ENCODE measurements at regions not wholly inside any gene's neighbourhood (a gene's known extent, or its start where the extent isn't known, plus 50 kb on each side); places are given as distances from the start of the nearest gene placed in this dataset.
"Not testable (repeated sequence)": the region's sequence is repeated elsewhere in the genome, so short reads cannot be mapped to it uniquely, and the experiment has no call there.

DNA sequence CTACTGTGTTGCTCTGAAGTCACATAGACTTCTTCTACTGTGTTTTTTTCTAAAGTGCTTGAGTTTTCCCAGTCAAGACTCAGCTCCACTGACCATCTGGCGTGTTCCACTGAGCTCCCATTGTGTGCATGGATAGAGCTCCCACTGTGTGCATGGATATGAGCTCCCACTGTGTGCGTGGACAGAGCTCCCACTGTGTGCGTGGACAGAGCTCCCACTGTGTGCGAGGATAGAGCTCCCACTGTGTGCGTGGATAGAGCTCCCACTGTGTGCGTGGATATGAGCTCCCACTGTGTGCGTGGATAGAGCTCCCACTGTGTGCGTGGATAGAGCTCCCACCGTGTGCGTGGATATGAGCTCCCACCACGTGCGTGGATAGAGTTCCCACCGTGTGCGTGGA, 148.3 kb upstream of the ALKAL2 start:
- no peak for DNase-seq (ENCODE audit: low read depth in 4 of 4, low spot score in 3 of 4)

DNA sequence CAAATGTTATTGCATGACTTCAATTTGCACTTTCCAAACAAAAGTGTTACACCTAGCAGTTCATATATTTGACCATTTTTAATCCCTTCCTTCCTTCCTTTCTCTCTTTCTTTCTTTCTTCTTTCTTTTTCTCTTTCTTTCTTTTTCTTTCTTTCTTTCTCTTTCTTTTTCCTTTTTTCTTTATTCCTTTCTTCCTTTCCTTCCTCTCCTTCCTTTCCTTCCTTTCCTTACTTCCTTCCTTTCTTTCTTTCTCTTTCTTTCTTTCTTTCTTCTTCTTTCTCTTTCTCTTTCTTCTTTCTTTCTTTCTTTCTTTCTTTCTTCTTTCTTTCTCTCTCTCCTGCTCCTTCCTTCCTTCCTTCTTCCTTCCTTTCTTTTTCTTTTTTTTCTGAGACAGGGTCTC, 146.7 kb upstream of the ALKAL2 start:
- DNase-seq (ENCODE audit: low read depth in 4 of 4, low spot score in 3 of 4) = no peak

DNA sequence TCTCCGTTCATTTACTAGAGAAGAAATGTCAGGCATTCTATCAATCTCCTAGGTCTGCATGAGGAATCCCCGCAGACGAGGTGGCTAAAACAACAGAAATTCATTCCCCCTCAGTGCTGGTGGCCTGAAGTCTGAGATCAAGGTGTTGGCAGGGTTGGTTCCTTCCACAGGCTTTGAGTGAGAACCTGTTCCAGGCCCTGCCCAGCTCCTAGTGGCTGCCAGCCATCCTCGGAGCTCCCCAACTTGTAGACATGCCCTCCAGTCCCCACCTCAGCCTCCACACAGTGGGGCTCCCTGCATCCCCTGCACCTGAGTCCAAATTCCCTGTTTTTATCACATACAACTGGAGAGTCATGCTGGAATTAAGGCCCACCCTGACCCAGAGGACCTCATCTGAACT, 145.3 kb upstream of the ALKAL2 start:
- no peak for DNase-seq (ENCODE audit: low read depth in 4 of 4, low spot score in 3 of 4)

DNA sequence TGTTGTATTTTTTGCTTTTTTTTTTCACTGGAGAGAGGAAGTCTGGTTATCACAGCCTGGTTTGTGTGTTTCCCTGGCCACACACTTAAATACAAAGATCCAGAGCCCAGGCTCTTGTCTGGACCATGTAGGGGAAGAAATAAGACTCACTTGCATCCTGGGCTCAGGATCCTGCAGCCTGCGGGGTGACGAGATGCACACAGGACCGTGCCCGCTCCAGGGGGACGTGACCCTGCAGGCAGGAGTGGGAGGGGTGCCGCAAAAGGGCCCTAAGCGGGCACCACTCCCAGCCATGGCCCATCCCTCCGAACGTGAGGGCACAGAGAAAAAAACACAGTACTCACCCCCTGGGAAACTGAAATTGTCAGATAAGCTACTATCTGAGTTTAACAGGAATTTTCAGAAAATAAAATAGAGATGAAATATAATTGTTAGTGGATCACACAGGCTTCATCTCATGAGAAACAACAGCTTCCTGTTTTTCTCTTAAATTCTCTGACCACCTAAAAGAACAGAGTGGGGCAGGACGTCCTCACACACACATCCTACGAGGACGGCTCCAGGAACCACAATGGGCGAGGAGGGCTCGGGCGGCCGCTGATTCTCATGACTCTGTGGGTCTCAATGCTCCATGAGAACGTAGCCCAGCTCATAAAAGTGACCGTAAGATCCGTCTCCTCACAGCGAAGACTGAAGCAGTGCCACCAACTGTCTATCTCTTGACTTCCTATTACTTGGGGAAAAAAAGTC, 142.6 kb upstream of the ALKAL2 start:
- DNase-seq (ENCODE audit: low read depth in 4 of 4, low spot score in 3 of 4) = no peak

DNA sequence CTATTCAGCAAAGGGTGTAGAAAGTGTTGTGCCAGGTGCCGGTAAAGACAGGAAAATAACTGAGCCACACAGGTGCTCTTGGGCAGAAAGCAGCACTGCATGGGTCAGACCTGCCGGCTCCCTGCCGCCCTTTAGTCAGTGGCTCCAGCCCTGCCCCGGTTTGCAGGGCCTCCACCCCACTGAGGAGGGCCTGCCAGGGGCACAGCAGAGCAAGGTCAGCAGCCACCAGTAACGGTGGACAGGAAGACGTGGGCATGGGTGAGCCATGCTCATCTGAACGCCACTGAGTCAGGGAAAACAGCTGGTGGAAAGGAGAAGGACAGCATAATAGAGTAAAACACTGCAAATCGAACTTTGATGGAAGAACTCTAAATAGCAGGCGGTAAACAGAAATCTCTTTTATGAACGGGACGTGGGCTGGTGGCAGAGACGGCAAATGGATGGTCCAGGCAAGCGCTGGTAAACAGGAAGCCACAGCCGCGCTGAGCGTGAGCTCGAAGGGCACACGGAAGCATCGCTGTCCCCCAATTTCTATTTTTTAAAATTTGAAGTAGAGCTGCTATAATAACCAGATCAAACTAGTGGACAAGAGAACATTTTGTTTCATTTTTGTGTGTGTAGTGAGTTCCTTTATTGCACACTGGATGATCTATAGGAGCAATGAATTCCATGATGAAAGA, 141.8 kb upstream of the ALKAL2 start:
- DNase-seq (ENCODE audit: low read depth in 4 of 4, low spot score in 3 of 4) = no peak

DNA sequence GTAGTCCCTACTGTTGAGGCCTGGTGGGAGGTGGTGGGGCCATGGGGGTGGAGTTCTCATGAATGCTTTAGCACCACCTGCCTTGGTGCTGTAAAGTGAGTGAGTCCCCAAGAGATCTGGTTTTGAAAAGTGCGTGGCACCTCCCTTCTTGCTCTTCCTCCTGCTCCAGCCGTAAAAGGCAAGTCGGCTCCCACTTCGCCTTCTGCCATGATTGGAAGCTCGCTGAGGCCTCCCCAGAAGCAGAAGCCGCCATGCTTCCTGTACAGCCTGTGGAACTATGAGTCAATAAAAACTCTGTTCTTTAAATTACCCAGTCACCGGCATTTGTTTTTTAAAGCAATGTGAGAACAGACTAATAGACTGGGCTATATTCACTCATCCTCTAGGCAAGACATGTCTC, 141.3 kb upstream of the ALKAL2 start:
- no peak for DNase-seq (ENCODE audit: low read depth in 4 of 4, low spot score in 3 of 4)

DNA sequence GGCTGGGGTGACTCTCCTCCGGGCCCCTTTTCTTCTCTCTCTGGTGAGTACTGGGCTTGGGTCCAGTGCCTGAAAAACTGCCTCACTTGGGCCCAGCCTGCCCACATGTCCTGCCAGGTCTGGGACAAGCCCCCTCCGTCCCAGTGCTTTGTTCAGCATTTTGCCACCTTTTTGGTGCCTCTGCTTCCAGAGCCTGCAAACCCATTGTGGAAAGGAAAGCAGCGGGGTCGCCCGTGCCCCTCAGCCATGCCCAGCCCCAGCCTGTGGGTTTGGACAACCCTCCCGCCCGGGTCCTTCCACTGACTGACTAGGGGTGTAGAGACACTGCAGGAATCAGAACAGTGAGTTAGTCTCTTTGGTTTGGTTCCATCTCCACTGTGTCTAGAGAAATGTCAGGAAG, 140.7 kb upstream of the ALKAL2 start:
- no peak for DNase-seq (ENCODE audit: low read depth in 4 of 4, low spot score in 3 of 4)

DNA sequence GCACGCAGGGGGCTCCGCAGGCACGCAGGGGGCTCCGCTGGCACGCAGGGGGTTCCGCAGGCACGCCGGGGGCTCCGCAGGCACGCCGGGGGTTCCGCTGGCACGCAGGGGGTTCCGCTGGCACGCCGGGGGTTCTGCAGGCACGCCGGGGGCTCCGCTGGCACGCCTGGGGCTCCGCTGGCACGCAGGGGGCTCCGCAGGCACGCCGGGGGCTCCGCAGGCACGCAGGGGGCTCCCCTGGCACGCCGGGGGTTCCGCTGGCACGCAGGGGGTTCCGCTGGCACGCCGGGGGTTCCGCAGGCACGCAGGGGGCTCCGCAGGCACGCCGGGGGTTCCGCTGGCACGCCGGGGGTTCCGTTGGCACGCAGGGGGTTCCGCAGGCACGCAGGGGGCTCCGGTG, 138.8 kb upstream of the ALKAL2 start:
- DNase-seq (ENCODE audit: low read depth in 4 of 4, low spot score in 3 of 4) = not testable (repeated sequence)

DNA sequence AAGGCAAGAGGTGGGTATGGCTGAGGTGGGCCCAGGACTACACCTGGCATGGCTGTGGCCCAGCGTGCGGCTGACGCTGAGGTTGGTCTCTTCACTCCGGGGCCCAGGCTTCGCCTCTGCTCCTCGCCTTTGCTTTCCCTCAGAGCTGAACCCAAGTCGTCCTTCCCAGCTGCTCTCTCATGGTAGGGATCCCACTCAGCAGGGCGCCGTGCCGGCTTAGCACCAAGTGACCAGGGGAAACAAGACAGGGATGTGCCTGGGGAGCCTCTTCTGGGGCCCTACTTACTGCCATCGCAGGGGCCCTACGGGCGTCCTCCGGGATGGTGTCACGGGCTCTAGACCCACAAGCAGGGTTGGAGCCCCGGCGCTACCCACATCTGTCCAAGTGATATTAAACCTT, 138.1 kb upstream of the ALKAL2 start:
- no peak for DNase-seq (ENCODE audit: low read depth in 4 of 4, low spot score in 3 of 4)

DNA sequence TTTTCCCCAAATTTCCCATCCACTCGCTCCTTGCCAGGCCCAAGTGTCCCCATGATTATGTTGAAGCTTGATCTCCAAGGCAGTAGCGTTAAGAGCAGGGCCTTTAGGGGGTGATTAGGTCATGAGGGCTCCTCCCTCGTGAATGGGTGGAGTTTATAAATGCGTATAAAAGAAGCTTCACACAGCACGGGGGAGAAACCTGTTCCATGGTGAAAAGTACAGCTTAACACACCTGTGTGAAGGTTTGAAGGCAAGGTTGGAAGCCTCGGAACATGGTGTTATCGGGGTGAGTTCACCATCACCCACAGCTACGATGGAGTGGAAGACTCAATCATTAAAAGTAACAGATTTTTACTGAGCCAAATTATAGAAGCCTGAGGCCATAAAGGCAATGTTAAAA, 137.4 kb upstream of the ALKAL2 start:
- DNase-seq (ENCODE audit: low read depth in 4 of 4, low spot score in 3 of 4) = no peak

DNA sequence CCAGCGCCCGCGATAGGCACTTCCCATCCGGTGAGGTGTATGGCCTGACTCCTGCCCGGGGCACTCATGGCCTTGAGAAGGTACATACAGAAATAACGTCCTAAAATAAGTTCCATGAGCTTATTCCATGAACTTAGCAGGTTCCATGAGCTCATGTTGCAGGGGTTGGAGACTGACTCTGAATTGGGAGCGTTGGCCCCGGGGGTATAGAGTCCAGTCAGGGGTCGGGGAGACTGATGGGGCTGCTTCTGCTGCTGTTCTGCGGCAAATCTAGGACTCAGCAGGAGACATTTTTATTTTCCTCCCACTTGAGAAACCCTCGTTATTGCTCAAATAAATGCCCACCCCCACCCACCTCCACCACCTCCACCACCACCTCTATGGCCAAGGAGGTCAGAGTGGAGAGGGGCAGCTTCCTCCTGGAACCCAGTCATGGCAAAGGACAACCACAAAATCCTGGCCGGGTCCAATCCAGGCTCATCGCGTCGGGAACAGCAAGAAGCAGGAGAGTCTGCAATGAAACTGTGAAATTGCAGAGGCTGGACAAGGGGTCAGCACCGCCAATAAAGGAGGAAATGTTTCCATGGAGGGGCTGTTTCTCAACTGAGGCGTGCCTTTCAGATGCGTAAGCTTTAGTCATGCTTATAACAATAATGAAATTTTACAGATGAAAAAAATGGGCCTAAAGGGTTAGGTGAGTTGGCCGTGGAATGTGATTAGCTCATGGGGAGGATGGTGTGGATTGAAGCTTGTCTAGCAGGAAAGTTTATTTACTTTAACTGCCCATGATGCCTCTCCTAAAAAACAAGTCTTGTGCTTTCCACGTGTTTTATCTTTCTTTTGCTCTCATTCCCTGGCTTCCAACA, 136.6 kb upstream of the ALKAL2 start:
- no peak for DNase-seq (ENCODE audit: low read depth in 4 of 4, low spot score in 3 of 4)

DNA sequence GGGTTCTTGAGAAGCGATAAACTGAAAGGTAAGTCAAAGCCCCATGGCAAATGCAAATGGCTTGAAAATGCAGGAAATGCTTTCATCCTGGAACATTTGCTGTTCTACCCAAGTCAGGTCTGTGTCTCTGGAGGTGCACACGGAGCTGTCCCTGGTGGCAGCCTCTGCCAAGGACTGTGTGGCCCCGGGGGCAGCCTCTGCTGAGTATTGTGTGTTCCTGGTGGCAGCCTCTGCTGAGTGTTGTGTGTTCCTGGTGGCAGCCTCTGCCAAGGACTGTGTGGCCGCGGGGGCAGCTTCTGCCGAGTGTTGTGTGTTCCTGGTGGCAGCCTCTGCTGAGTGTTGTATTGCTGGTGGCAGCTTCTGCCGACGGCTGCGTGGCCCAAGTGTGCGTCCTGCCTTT, 135.6 kb upstream of the ALKAL2 start:
- no peak for DNase-seq (ENCODE audit: low read depth in 4 of 4, low spot score in 3 of 4)

DNA sequence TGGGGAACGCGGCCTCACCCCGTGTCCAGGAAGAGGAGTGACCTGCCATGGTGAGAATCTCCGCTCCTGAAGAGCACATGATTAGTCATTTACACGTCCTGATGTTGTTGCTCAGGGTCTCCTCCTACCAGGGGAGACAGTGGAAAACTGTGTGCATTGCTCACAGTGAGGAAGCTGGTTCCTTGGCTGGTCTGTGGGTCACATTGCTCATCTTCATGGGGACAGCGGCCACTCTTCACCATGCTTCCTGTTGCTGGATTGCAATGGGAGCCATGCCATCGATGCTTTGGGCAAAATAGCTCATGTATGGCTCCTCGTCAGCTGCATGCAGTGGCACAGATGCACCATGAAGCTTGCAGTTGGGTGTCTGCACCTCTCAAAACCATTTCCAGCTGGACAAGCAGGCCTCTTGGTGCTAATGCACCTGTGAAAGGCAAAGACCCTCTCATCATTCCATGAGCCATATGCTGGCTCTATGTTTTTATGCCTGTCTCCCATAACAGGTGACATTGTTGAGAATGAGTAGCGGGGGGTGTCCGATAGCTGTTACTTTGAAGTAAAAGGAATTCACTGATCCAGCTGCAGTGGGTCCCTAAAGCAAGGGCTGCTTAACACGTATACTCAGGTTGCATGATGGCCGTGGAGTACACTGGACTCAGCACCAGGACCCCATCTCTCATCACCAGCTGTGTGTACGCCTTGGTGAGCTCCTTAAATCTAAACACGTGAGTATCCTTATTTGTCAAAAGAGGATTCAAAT, 135.0 kb upstream of the ALKAL2 start:
- DNase-seq (ENCODE audit: low read depth in 4 of 4, low spot score in 3 of 4) = no peak

DNA sequence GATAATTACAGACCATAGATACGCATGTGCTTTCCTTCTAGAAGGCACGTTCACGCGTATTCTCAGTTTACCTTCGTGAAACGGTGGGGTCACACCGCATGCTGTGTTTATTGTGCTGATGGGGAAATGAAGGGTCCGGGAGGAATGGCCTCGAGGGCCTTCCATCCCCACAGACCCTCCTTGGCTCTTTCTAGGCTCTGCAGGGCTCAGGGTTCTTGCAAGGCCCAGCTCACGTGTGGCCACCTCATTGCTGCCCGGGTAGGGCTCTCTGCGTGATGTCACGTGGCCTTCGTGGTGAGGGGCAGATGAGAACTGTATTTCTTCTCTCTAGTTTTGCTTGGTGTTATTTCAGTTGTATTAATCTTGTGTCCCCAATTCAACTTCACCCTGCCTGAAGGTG, 133.5 kb upstream of the ALKAL2 start:
- no peak for DNase-seq (ENCODE audit: low read depth in 4 of 4, low spot score in 3 of 4)

DNA sequence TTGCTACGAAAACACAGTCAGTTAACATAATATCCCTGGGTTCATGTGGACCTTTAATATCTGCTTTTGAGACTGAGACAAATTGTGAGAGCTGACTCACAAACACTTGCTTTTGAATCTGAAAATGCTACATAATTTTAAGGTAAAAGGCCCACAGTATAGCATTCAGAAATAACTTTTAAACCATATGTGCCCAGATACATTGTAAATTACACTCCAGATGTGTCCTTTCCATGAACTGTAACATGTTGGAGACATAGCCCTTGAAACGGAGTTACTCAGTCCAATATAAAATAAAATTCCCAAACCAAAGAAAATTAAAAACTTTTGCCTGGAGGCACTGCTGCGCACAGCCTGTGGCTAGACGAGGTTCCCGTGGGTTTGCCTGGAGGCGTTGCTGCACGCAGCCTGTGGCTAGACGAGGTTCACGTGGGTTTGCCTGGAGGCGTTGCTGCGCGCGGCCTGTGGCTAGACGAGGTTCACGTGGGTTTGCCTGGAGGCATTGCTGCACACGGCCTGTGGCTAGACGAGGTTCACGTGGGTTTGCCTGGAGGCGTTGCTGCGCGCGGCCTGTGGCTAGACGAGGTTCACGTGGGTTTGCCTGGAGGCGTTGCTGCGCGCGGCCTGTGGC, 131.9 kb upstream of the ALKAL2 start:
- DNase-seq (ENCODE audit: low read depth in 4 of 4, low spot score in 3 of 4) = no peak

DNA sequence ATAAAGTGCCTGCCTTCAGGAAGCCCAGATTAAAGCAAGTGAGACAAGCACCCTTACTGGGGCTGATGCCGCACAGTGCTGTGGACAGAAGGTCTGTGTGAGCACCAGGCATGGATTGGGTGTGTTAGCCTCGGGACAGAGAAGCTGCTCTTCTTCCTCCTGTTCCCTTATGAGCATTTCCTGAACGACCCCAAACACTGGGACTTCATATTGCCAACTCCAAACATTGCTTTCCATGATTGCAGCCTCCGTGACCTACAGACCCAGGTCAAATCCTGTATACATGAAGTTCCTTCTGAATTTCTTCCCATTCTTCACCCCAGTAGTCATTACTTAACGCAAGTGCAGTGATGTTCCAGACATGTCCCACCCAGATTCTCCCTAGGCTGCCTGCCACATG, 129.8 kb upstream of the ALKAL2 start:
- no peak for DNase-seq (ENCODE audit: low read depth in 4 of 4, low spot score in 3 of 4)

DNA sequence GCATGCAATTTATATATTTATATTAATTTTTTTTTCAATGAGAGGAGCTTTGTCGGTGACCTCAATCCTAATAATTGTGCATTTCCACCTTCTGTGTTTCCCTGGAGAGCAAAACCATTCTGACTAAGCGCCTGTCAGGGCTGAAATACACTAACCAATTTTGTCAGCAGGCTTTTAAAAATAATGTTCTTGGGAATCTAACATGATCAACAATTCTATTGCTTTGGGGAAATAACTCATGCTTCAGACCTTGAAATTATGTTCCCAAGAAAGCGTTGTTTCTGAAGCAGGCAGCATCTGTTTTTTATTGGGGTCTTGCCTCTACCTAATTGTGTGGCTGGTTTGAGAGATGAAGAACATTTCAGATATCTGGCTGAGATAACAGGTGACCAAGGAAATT, 129.1 kb upstream of the ALKAL2 start:
- no peak for DNase-seq (ENCODE audit: low read depth in 4 of 4, low spot score in 3 of 4)

DNA sequence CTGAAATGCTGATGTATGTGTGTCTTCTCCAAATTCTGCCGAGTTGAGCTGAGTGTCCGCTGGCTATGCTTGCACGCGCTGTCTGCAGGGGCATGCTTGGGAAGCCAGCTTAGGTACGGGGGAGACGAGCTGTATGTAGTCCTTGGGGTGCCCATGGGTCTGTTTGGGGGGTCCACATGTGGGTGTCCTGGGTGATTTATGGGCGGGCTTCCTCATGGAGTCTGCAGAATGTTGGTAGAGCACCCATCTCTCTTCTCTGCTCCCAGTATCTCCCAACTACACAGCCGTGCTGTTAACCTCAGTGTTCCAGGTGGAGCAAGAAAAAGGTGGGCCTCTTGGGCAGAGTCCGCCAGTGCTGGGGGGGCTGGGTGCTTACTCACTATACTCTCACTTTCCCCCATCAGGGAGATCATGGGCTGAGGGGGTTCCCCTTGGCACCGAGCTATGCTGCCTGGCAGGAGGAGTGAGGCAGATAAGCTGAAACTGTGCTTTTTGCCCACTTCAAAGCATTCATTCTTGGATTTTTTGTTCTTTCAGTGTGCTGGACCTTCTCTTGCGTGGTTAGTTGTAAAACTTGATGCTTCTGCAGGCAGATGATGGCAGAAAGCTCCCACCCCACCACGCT, 128.2 kb upstream of the ALKAL2 start:
- DNase-seq (ENCODE audit: low read depth in 4 of 4, low spot score in 3 of 4) = no peak

DNA sequence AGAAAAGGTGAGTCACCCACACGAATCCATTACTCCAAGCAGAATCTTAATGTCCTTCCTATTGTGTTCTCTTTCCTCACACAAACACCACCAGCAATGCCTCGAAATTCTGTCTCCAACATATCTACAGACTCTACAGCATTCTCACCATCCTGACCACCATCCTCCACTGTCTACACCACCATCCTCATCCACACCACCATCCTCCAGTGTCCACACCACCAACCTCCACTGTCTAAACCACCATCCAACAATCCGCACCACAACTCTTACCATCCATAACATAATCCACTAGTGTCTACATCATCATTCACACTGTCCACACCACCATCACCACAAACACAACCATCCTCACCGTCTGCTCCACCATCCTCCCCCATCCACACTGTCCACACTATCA, 121.6 kb upstream of the ALKAL2 start:
- DNase-seq (ENCODE audit: low read depth in 4 of 4, low spot score in 3 of 4) = no peak

DNA sequence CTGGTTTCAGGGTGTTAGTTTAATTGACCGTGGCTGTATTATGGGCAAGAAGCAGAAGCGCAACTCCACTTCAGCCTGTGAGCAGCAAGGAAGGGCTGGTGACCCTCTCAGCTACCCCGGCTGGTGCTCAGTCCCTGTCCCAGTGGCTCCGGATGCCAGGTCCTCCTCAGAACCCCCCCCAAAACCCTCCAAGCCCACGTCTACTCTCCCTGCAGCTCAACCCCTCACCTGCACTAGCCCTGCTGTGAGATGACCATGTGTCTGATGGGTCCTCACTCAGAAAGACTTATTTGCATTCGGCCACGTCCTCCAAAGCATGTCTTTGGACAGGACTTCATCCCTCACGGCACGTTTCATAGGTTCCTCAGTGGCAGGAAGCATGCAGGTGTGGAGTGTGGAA, 119.7 kb upstream of the ALKAL2 start:
- no peak for DNase-seq (ENCODE audit: low read depth in 4 of 4, low spot score in 3 of 4)

Data from left renal pelvis (tissue), 4 donors.